A172 (cell line): ENCODE measurements at regions not wholly inside any gene's neighbourhood (a gene's known extent, or its start where the extent isn't known, plus 50 kb on each side); places are given as distances from the start of the nearest gene placed in this dataset.
"Not testable (repeated sequence)": the region's sequence is repeated elsewhere in the genome, so short reads cannot be mapped to it uniquely, and the experiment has no call there.

Source experiments
- DNase-seq: peaks from one replicate; pipeline ENCODE4 v3.0.0-alpha.2; 2015; ENCODE audit warnings: low spot score

DNA sequence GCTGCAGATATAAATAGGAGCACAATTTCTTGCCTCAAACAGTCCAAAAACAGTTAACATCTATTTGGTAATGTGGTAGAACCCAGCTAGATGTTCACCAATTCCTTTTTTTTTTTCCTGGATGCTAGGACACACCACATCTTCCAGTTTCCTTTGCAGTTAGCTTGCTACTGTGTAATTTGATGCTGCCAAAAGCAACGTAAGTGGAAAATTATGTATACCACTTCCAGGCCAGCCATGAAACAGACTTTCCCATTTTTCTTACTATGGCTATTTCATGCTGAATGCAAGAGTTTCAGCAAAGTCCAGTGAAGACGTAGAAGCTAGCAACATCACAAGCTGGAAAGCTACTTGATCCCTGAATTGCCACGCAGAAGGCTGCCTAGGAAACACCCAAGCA is 667.2 kb downstream of the TLE1 start:
- no peak for DNase-seq

DNA sequence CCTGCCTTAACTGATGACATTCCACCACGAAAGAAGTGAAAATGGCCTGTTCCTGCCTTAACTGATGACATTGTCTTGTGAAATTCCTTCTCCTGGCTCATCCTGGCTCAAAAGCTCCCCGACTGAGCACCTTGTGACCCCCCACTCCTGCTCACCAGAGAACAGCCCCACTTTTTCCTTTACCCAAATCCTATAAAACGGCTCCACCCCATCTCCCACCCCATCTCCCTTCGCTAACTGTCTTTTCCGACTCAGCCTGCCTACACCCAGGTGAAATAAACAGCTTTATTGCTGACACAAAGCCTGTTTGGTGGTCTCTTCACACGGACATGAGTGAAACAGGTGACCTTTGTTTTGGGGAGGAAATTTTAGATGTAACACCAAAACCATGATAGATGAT is 674.4 kb downstream of the TLE1 start:
- DNase-seq = not testable (repeated sequence)

- not testable (repeated sequence) for DNase-seq
Observed at GRCh38 chr9:81013191-81013590, 676.2 kb downstream of the TLE1 start.

- DNase-seq = no peak
Observed at GRCh38 chr9:81002906-81003305, 686.4 kb downstream of the TLE1 start.

DNA sequence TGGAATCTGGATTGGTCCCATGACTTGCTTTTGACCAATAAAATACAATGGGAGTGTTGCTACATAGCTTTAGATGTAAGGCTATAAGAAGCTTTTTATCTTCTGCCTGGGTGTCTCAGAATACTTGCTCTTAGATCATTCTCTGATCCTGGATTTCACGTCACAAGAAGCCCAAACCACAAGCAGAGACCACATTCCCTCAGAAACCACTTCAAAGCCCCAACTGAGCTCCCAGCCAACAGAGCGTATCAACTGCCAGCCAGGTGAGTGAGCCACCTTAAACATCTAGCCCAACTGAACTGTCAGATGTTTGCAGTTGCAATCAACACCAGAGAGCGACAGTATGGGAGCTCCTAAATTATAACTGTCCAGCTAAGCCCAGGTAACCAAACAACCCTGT is 687.1 kb downstream of the TLE1 start:
- peak; percentile 3 for DNase-seq

DNA sequence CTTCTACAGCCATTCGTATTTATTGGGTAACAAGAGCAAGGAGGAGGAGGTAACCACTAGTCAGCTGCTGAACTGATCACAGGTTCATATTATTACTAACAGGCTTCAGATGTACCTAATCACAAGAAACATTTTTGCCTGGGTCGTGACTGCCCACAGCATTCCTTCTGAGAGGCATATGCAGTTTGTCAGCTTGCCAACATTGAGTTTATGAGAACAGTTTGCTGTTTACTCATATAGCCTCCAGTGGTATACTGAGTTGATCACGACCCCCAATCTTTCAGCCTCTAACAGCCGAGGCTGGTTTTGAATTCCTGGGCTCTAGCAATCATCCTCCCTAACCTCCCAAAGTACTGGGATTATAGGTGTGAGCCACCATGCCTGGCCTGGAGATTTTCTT is 693.6 kb downstream of the TLE1 start:
- peak; percentile 46 for DNase-seq

- peak; percentile 72 for DNase-seq
Observed at GRCh38 chr9:80994892-80995291, 694.5 kb downstream of the TLE1 start.

GRCh38 chr9:80985595-80985994 is 703.8 kb downstream of the TLE1 start:
- DNase-seq = not testable (repeated sequence)

GRCh38 chr9:80976403-80976802 is 712.9 kb downstream of the TLE1 start:
- DNase-seq = no peak

DNA sequence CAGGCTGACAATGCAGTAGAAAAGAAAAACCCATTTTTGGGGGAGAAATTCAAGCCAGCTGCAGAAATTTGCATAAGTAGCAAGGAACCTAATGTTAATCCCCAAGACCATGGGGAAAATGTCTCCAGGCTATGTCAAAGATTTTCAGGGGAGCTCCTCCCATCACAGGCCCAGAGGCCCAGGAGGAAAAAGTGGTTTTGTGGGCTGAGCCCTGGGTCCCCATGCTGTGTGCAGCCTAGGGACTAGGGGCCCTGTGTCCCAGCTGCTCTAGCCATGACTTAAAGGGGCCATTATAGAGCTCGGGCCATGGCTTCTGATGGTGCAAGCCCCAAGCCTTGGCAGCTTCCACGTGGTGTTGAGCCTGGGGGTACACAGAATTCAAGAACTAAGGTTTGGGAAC is 719.0 kb downstream of the TLE1 start:
- DNase-seq = not testable (repeated sequence)

- DNase-seq = peak; percentile 48
Observed at GRCh38 chr9:80968611-80969010, 720.7 kb downstream of the TLE1 start.

GRCh38 chr9:80964914-80965313 is 724.4 kb downstream of the TLE1 start:
- DNase-seq = no peak

DNA sequence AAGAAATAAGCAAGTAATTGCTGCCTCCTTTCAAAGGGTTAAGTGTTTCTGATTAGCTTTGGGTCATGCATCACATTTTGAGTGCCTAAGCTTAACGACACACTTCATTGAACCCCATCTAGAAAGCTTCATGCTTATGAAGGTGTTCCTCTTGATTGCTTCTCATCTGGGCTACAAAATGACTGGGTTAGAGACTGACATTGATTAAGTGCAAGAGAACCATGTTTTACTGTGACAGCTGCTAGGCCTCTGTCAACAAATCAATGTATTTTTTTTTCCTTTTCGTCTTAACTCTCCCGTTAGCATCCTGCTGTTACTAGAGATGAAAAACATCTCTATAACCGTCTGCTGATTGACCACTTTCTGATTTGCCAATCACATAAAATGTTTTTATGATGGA is 725.0 kb downstream of the TLE1 start:
- DNase-seq = no peak

DNA sequence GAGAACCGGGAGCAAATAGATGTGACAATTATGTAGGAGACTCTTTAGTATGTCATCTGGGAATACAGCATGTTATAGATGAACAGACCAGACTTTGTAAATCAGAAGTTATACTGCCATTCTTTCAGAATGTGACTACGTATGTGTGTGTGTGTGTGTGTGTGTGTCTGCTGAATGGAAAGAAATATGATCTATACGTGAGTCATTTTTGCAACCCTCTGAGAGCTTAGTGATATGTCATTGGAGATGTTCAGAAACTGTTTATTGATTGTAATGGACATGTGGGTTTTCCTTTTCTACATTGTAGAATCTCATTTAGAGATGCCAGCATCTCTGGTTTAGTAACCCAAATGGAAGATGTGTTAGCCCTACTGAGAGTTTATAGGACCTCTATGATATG is 731.5 kb downstream of the TLE1 start:
- DNase-seq = no peak

DNA sequence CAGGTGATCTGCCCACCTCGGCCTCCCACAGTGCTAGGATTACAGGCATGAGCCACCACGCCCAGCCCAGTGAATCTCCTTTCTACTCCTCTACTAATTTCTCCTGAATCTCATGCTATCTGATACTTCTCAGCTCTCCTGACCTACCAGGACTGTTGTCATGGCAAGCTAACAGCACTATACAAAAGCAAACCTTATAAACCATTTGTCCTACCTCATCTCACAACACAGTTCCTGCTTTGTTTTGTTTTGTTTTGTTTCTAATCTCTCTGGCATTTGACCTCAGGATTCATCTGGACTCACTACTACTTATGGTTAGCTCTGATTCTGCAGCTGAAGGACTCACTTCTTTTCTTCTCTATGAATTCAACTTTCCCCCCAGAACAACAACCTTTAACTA is 734.8 kb downstream of the TLE1 start:
- no peak for DNase-seq

DNA sequence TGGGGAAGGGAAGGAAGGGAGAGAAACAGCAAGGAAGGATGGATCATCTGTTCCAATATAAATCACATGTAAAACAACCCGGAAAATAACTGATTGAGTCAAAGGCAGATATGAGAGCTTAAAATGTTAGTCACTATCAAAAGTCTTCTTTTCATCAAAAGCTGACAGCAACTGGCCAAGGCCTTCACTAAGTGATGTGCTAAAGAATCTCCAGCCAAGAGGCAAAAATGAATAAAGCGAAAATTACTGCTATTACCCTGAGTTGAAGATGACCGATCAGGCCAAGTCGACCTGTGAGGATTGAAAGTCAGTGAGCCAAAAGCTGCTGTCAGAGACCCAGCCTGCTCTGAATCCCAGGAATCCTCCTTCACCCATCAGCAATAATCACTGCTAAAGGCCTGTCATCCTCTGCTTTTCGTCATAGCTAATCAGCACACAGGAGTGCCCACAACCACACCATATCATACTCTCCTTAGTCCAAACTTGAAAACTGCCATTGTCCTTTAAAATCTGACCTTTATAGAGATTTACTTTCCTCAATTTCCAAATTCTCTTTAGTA is 736.9 kb downstream of the TLE1 start:
- DNase-seq = no peak

- no peak for DNase-seq
Observed at GRCh38 chr9:80951675-80952074, 737.7 kb downstream of the TLE1 start.

DNA sequence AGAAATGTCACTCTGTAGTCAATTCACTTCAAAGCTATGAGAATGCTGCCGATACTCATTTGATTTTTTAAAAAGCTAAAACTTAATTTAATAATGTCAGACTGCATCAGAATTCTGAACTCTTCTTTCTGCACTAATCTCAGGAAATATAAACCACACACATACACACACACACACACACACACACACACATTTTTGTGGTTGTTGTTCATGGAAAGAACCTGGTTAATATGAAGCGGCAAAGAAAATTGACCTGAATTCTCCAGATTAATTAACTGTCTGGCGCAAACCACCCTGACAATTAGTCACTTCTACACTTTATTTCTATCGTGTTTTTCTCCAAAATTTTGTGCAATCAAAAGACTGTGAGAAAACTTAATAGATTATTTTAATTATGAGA is 740.5 kb downstream of the TLE1 start:
- no peak for DNase-seq

- DNase-seq = no peak
Observed at GRCh38 chr9:80948066-80948465, 741.3 kb downstream of the TLE1 start.

- no peak for DNase-seq
Observed at GRCh38 chr9:80946496-80947170, 742.7 kb downstream of the TLE1 start.

GRCh38 chr9:80945436-80945835 is 743.9 kb downstream of the TLE1 start:
- DNase-seq = no peak

GRCh38 chr9:80937645-80938044 is 751.7 kb downstream of the TLE1 start:
- DNase-seq = no peak

DNA sequence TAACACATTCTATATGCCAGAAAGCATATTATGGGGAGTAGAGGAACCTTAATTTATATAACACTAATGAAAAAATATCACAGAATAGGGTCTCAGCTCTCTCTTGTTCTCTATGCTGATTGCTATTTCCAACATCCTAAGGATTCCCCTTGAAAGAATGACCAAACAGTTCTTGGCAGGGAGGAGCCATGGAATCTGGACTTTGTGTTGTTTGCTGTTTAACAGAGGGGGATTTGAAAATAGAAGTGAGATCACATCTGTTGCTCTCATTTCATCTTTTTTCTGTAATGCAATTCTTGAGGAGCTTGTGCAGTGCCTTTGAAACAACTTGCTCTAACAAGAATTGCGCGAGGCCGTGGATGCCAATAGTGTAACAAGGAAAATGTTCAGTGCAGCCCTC is 755.3 kb downstream of the TLE1 start:
- DNase-seq = no peak
